H1 (cell line): ENCODE measurements at regions not wholly inside any gene's neighbourhood (a gene's known extent, or its start where the extent isn't known, plus 50 kb on each side); places are given as distances from the start of the nearest gene placed in this dataset.

ENCODE experiments used
- CTCF ChIA-PET: fragments of 300-600 bp; sonication (Branson Sonifier 250); formaldehyde crosslinking; loops from one replicate; lab custom pipeline; 2021; ENCODE audit not compliant: partially characterized antibody; lab: Charles Lee
- POLR2A ChIA-PET: fragments of 300-600 bp; sonication (Branson Sonifier 250); formaldehyde crosslinking; loops from one replicate; lab custom pipeline; 2021; ENCODE audit warnings: inconsistent platforms; ENCODE audit not compliant: partially characterized antibody; lab: Charles Lee
- DNase-seq, 2 experiments: peaks; one replicate each; pipeline versions ENCODE4 v3.0.0 to v3.0.0-alpha.2; 2010 to 2022; ENCODE audit warnings: low spot score in 2 of 2, low read depth in 1 of 2, mixed read lengths in 1 of 2
- FAIRE-seq: peaks from 2 replicates; lab custom pipeline; 2011; peaks lifted over from hg19 to GRCh38; lab: Jason Lieb, UNC
- H2AFZ ChIP-seq: 2 replicates; pipeline ENCODE4 v1.8.1; 2012; ENCODE audit warnings: low read length, inconsistent platforms
- H2AK5ac ChIP-seq: 2 replicates; pipeline ENCODE4 v1.6.1; 2013; ENCODE audit warnings: low read depth, low read length
- H2BK120ac ChIP-seq: replicated peaks from 2 replicates; pipeline ENCODE3; 2013; ENCODE audit warnings: low read depth, low read length, inconsistent platforms
- H2BK12ac ChIP-seq: 2 replicates; pipeline ENCODE4 v1.6.1; 2013; ENCODE audit warnings: low read depth, low read length
- H2BK15ac ChIP-seq: 2 replicates; pipeline ENCODE4 v1.6.1; 2013; ENCODE audit warnings: low read length
- H2BK20ac ChIP-seq: 2 replicates; pipeline ENCODE4 v1.6.1; 2013; ENCODE audit warnings: low read length
- H2BK5ac ChIP-seq: 2 replicates; pipeline ENCODE4 v1.6.1; 2013; ENCODE audit warnings: low read depth, low read length
- H3K14ac ChIP-seq: 2 replicates; pipeline ENCODE4 v1.6.1; 2013; ENCODE audit warnings: inconsistent platforms; ENCODE audit not compliant: insufficient read length
- H3K18ac ChIP-seq: 2 replicates; pipeline ENCODE4 v1.6.1; 2013; ENCODE audit warnings: low read length; ENCODE audit errors: extremely low read depth
- H3K23ac ChIP-seq: 2 replicates; pipeline ENCODE4 v1.6.1; 2013; ENCODE audit warnings: inconsistent platforms; ENCODE audit not compliant: insufficient read length
- H3K23me2 ChIP-seq: 2 replicates; pipeline ENCODE4 v1.6.1; 2013; ENCODE audit warnings: low read depth, low read length
- H3K27ac ChIP-seq: 2 replicates; pipeline ENCODE4 v1.6.1; 2011; ENCODE audit warnings: low read depth, low read length, inconsistent platforms
- H3K27me3 ChIP-seq, 4 experiments: replicated peaks in 1 of 4; 1 replicate in 1 of 4; 2 replicates in 3 of 4; pipeline versions ENCODE4 v1.6.1 to v1.8.1; 2011 to 2013; ENCODE audit warnings: low read length in 3 of 4, mild to moderate bottlenecking in 3 of 4, inconsistent platforms in 2 of 4, mixed read lengths in 2 of 4, moderate library complexity in 1 of 4; ENCODE audit not compliant: control insufficient read depth in 3 of 4, insufficient read depth in 3 of 4; ENCODE audit errors: extremely low read depth in 1 of 4
- H3K36me3 ChIP-seq, 4 experiments: 2 replicates each; pipeline versions ENCODE4 v1.6.1 to v1.8.1; 2011 to 2013; ENCODE audit warnings: mild to moderate bottlenecking in 4 of 4, low read length in 3 of 4, moderate library complexity in 2 of 4, control low read depth in 1 of 4, inconsistent platforms in 1 of 4; ENCODE audit not compliant: insufficient read depth in 4 of 4, control insufficient read depth in 2 of 4
- H3K4ac ChIP-seq: replicated peaks from 2 replicates; pipeline ENCODE3; 2013; ENCODE audit warnings: low read length, low read depth, mixed read lengths, inconsistent platforms; ENCODE audit not compliant: insufficient read length
- H3K4me1 ChIP-seq, 4 experiments: replicated peaks in 1 of 4; 1 replicate in 1 of 4; 2 replicates in 3 of 4; pipeline versions ENCODE4 v1.6.1 to v1.8.1; 2011 to 2013; ENCODE audit warnings: low read length in 3 of 4, inconsistent platforms in 2 of 4, mixed read lengths in 1 of 4; ENCODE audit not compliant: insufficient read depth in 4 of 4, control insufficient read depth in 3 of 4
- H3K4me2 ChIP-seq, 2 experiments: 2 replicates each; pipeline versions ENCODE4 v1.6.1 to v1.8.1; 2011 to 2013; ENCODE audit warnings: low read depth in 2 of 2, low read length in 2 of 2, control low read depth in 1 of 2, inconsistent platforms in 1 of 2, mild to moderate bottlenecking in 1 of 2; ENCODE audit not compliant: insufficient read depth in 1 of 2
- H3K4me3 ChIP-seq, 4 experiments: fragments of 200-600, 300-600 bp in 1 of 4; sonication (generic), shearing (Covaris generic), sonication (Bioruptor Twin) in 1 of 4; 2 replicates each; pipeline versions ENCODE4 v1.5.1 to v1.8.1; 2011 to 2016; ENCODE audit warnings: low read length in 4 of 4, low read depth in 3 of 4, control low read depth in 2 of 4, inconsistent platforms in 2 of 4, mild to moderate bottlenecking in 2 of 4, mixed read lengths in 1 of 4, moderate library complexity in 1 of 4; ENCODE audit not compliant: insufficient read depth in 2 of 4; ENCODE audit errors: extremely low read depth in 1 of 4
- H3K56ac ChIP-seq: replicated peaks from 2 replicates; pipeline ENCODE3; 2013; ENCODE audit warnings: low read depth, mild to moderate bottlenecking, mixed read lengths, low read length, inconsistent platforms; ENCODE audit not compliant: insufficient read length
- H3K79me1 ChIP-seq: 2 replicates; pipeline ENCODE4 v1.6.1; 2013; ENCODE audit warnings: low read depth, low read length, control low read depth
- H3K79me2 ChIP-seq, 2 experiments: 2 replicates each; pipeline versions ENCODE4 v1.6.1 to v1.8.1; 2012 to 2013; ENCODE audit warnings: low read length in 2 of 2, mild to moderate bottlenecking in 2 of 2, inconsistent platforms in 1 of 2; ENCODE audit not compliant: insufficient read depth in 2 of 2, control insufficient read depth in 1 of 2
- H3K9ac ChIP-seq, 4 experiments: replicated peaks in 1 of 4; 1 replicate in 1 of 4; 2 replicates in 3 of 4; pipeline versions ENCODE4 v1.6.1 to v1.8.1; 2011 to 2013; ENCODE audit warnings: low read depth in 3 of 4, low read length in 3 of 4, control low read depth in 2 of 4, mild to moderate bottlenecking in 2 of 4, moderate library complexity in 2 of 4, inconsistent platforms in 1 of 4; ENCODE audit errors: extremely low read depth in 1 of 4
- H3K9me3 ChIP-seq, 2 experiments: 2 replicates each; pipeline versions ENCODE4 v1.6.1 to v1.8.1; 2012 to 2013; ENCODE audit warnings: mild to moderate bottlenecking in 2 of 2, moderate library complexity in 2 of 2, control low read depth in 1 of 2, inconsistent platforms in 1 of 2, low read depth in 1 of 2, low read length in 1 of 2, mixed read lengths in 1 of 2; ENCODE audit not compliant: insufficient read depth in 2 of 2
- H4K20me1 ChIP-seq, 2 experiments: replicated peaks in 1 of 2; 2 replicates each; pipeline versions ENCODE3 to v1.8.1; 2011 to 2013; ENCODE audit warnings: inconsistent platforms in 2 of 2, low read length in 2 of 2, mild to moderate bottlenecking in 1 of 2; ENCODE audit not compliant: insufficient read depth in 2 of 2, control insufficient read depth in 1 of 2
- H4K5ac ChIP-seq: 2 replicates; pipeline ENCODE4 v1.6.1; 2013; ENCODE audit warnings: low read length, low read depth, mixed read lengths, inconsistent platforms; ENCODE audit not compliant: insufficient read length
- H4K8ac ChIP-seq: 2 replicates; pipeline ENCODE4 v1.8.0; 2013; ENCODE audit warnings: mild to moderate bottlenecking, moderate library complexity, low read length, inconsistent platforms; ENCODE audit not compliant: insufficient read depth; ENCODE audit errors: extremely low read depth
- H4K91ac ChIP-seq: replicated peaks from 2 replicates; pipeline ENCODE3; 2013; ENCODE audit warnings: low read length, mixed read lengths, inconsistent platforms; ENCODE audit not compliant: insufficient read length
- ATF2 ChIP-seq: IDR thresholded peaks from 2 replicates; pipeline ENCODE4 v1.6.1; 2012; ENCODE audit warnings: low read length, inconsistent platforms
- CREB1 ChIP-seq: IDR thresholded peaks from 2 replicates; pipeline ENCODE4 v1.6.1; 2012; ENCODE audit warnings: inconsistent platforms
- CTBP2 ChIP-seq: IDR thresholded peaks from 2 replicates; pipeline ENCODE4 v1.7.0; 2011; ENCODE audit warnings: borderline replicate concordance, mild to moderate bottlenecking, moderate library complexity, mixed read lengths, low read length; ENCODE audit not compliant: insufficient read depth, insufficient read length
- FOSL1 ChIP-seq: IDR thresholded peaks from 2 replicates; pipeline ENCODE4 v1.6.1; 2011; ENCODE audit warnings: mild to moderate bottlenecking, low read depth, low read length, moderate library complexity; ENCODE audit not compliant: insufficient read depth
- POLR2A ChIP-seq, 2 experiments: IDR thresholded peaks; 1 replicate in 1 of 2; 2 replicates in 1 of 2; pipeline ENCODE4 v1.6.1; 2011; ENCODE audit warnings: low read depth in 2 of 2, low read length in 2 of 2, mild to moderate bottlenecking in 2 of 2; ENCODE audit errors: control extremely low read depth in 1 of 2
- POLR2AphosphoS5 ChIP-seq: IDR thresholded peaks from 2 replicates; pipeline ENCODE4 v1.6.1; 2011; ENCODE audit warnings: low read depth, low read length
- RBBP5 ChIP-seq: IDR thresholded peaks from 2 replicates; pipeline ENCODE4 v1.7.1; 2012; ENCODE audit warnings: low read depth, mild to moderate bottlenecking, inconsistent platforms, low read length, moderate library complexity, borderline replicate concordance
- RNF2 ChIP-seq: fragments of 200-900, 300-1000 bp; sonication (generic); IDR thresholded peaks from 2 replicates; pipeline ENCODE4 v1.7.1; 2016; ENCODE audit warnings: borderline replicate concordance, low read depth, mild to moderate bottlenecking, antibody characterized with exemption, low read length; ENCODE audit not compliant: poor library complexity, severe bottlenecking; ENCODE audit errors: missing control alignments
- SUZ12 ChIP-seq: fragments of 200-600 bp; sonication (generic); IDR thresholded peaks from 2 replicates; pipeline ENCODE4 v1.6.1; 2012; ENCODE audit warnings: mild to moderate bottlenecking, inconsistent platforms, low read length, moderate library complexity, mixed read lengths
- TBP ChIP-seq: IDR thresholded peaks from 2 replicates; pipeline ENCODE4 v1.6.1; 2011; ENCODE audit warnings: low read depth, low read length, improper control_type of control experiment
- USF2 ChIP-seq: IDR thresholded peaks from 2 replicates; pipeline ENCODE4 v1.6.1; 2011; ENCODE audit warnings: low read length, improper control_type of control experiment
- WGBS, 2 experiments: shearing (Covaris generic) in 1 of 2; methylation state at CpG; one replicate each; pipeline versions ENCODE4 v1.1.6 to v1.1.7; 2013 to 2015; ENCODE audit warnings: low lambda C conversion rate in 2 of 2, mixed read lengths in 2 of 2, inconsistent platforms in 1 of 2, low coverage in 1 of 2, missing lambda C conversion rate in 1 of 2; ENCODE audit not compliant: insufficient replicate concordance in 2 of 2, insufficient coverage in 1 of 2, insufficient read length in 1 of 2; ENCODE audit errors: extremely low coverage in 1 of 2, missing lambda C conversion rate in 1 of 2; 5-methylcytosine and 5-hydroxymethylcytosine counted together

- Histone ChIP-seq H3K4me1 (peaks cover 0 to 10% (median 0%) of the 10 kb centered on the region in 4 experiments; a peak in 1 of 7 replicates), H4K91ac (no peak overlapping the region), H2BK120ac (no peak overlapping the region), H4K20me1 (no peaks in the 10 kb centered on the region), H2AFZ (no peak overlapping the region), H2BK20ac (no peak overlapping the region), H3K27ac (no peak overlapping the region), H3K9ac (no peak overlapping the region), H3K18ac (no peak overlapping the region), H2BK12ac (no peak overlapping the region), H3K4ac (no peak overlapping the region), H4K8ac (no peak overlapping the region), H4K5ac (no peak overlapping the region), H3K14ac (no peak overlapping the region), H2AK5ac (no peak overlapping the region), H3K23me2 (no peaks in the 10 kb centered on the region), H3K56ac (no peak overlapping the region), H2BK5ac (no peak overlapping the region), H3K4me3 (no peak overlapping the region), H3K79me1 (no peaks in the 10 kb centered on the region), H3K79me2 (no peaks in the 10 kb centered on the region), H2BK15ac (no peak overlapping the region), H3K23ac (no peak overlapping the region), H3K9me3 (no peaks in the 10 kb centered on the region), H3K4me2 (no peak overlapping the region), H3K27me3 (no peaks in the 10 kb centered on the region), H3K36me3 (no peaks in the 10 kb centered on the region)
- POLR2A ChIA-PET, result no interaction called here
- CTCF ChIA-PET, result interaction anchor here (0.6 to 1.8 kb wide), 4 partner anchors 13 to 41 kb away, joined by 3 to 8 read pairs (median 4); no protein-coding TSS in a partner anchor
- DNase-seq (no peak), FAIRE-seq (no peak)
- WGBS, 2 experiments, result 87% methylated on average over 8 of the region's 8 CpGs; no CpG with 5 or more reads in 1 of the 2 experiments
- no peak for TF ChIP-seq RNF2
- no peak for TF ChIP-seq SUZ12
- TF ChIP-seq POLR2A (IDR thresholded peaks at IDR 0.05; ENCODE audit: control extremely low read depth in 1 of 2, low read depth in 2 of 2, low read length in 2 of 2), result no peak
- TF ChIP-seq POLR2AphosphoS5, result no peak
- no peak for TF ChIP-seq CREB1
- no peak for TF ChIP-seq FOSL1
- no peak for TF ChIP-seq USF2
- no peak for TF ChIP-seq ATF2
- TF ChIP-seq CTBP2, result no peak
- no peak for TF ChIP-seq RBBP5
- TF ChIP-seq TBP, result no peak
Measured at GRCh38 chr7:3133811-3134385, 90.2 kb upstream of the CARD11 start.
